GM12874 (cell line): ENCODE measurements at regions not wholly inside any gene's neighbourhood (a gene's known extent, or its start where the extent isn't known, plus 50 kb on each side); places are given as distances from the start of the nearest gene placed in this dataset.

ENCODE experiments used
- CTCF ChIP-seq: IDR thresholded peaks from 2 replicates; pipeline ENCODE4 v1.5.1; 2011; ENCODE audit warnings: low read depth, mild to moderate bottlenecking, control low read depth, low read length, moderate library complexity; ENCODE audit not compliant: insufficient read depth

- TF ChIP-seq CTCF = no peak
Measured at GRCh38 chr11:39810358-39810757, 1649.1 kb downstream of the LRRC4C start.

- no peak for TF ChIP-seq CTCF
Measured at GRCh38 chr11:39809833-39810232, 1649.6 kb downstream of the LRRC4C start.

- TF ChIP-seq CTCF = no peak
Measured at GRCh38 chr11:39807904-39808303, 1651.5 kb downstream of the LRRC4C start.

GRCh38 chr11:39806652-39807051 lies 1652.8 kb downstream of the LRRC4C start:
- no peak for TF ChIP-seq CTCF

- no peak for TF ChIP-seq CTCF
Measured at GRCh38 chr11:39804271-39804670, 1655.2 kb downstream of the LRRC4C start.

- no peak for TF ChIP-seq CTCF
Measured at GRCh38 chr11:39786682-39787081, 1672.8 kb downstream of the LRRC4C start.

GRCh38 chr11:39786281-39786680 lies 1673.2 kb downstream of the LRRC4C start:
- no peak for TF ChIP-seq CTCF

- no peak for TF ChIP-seq CTCF
Measured at GRCh38 chr11:39784873-39785272, 1674.6 kb downstream of the LRRC4C start.
